ENCODE measurements at regions not wholly inside any gene's neighbourhood (a gene's known extent, or its start where the extent isn't known, plus 50 kb on each side); places are given as distances from the start of the nearest gene placed in this dataset.

GRCh38 chr7:24492576-24492975 lies 80.7 kb upstream of the PALS2 start:
- WGBS (ENCODE audit: insufficient coverage): 60% methylated on average over 1 of the region's 2 CpGs
- Mint-ChIP-seq H3K4me1 (no peaks in the 10 kb centered on the region), H3K27me3 (peaks cover 10 to 11% of the 10 kb centered on the region in 2 donors), H3K9me3 (no peaks in the 10 kb centered on the region), H3K36me3 (no peaks in the 10 kb centered on the region), H3K4me3 (no peak overlapping the region), H3K27ac (no peak overlapping the region)
- ATAC-seq (replicated peaks in 1 of 4) (no peak), DNase-seq (no peak)
- H3K4me1 ChIP-seq (ENCODE audit: control insufficient read depth in 1 of 2, extremely low read depth in 1 of 2, insufficient read depth in 2 of 2, low read length in 2 of 2): no peaks in the 10 kb centered on the region
- no peaks in the 10 kb centered on the region for H3K9me3 ChIP-seq
- no peaks in the 10 kb centered on the region for H3K36me3 ChIP-seq (ENCODE audit: control insufficient read depth in 2 of 2, extremely low read depth in 1 of 2, insufficient read depth in 1 of 2, low read length in 1 of 2)
- POLR2A ChIA-PET: interaction anchor here in 1 of 2 donors (0.7 kb wide), 1 partner anchor 616 kb away, joined by 3 read pairs; no protein-coding TSS in a partner anchor
- H3K27me3 ChIP-seq (replicated peaks in 1 of 2; ENCODE audit: control insufficient read depth in 2 of 2, extremely low read depth in 1 of 2, insufficient read depth in 2 of 2, low read length in 1 of 2): peaks cover 0 to 2% of the 10 kb centered on the region in 2 experiments
- no peak overlapping the region for H3K4me3 ChIP-seq (ENCODE audit: control insufficient read depth in 1 of 2, extremely low read depth in 1 of 2, low read length in 1 of 2)
- H3K27ac ChIP-seq (ENCODE audit: low read length): no peak overlapping the region
- CTCF ChIA-PET: no interaction called here

DNA sequence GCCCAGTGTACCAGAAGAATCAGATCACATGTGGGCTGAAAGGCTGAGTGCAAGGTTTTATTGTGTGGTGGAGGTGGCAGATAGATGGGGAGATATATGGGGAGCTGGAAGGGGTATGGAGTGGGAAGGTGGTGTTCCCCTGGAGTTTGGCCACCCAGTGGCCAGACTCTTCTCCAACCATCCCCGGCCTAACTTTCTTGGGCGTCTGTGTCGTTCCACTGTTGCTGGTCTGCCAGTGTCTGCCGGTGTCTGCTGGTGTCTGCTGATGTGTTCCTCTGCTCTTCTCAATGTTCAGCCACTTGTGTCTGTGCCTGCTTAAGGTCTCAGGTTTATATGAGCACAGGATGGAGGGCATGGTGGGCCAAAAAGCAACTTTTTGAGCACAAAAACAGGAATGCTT lies 78.4 kb upstream of the PALS2 start:
- DNase-seq (no peak), ATAC-seq (replicated peaks in 1 of 4) (no peak)
- H3K27ac Mint-ChIP-seq: no peak overlapping the region
- Histone ChIP-seq H3K27ac (ENCODE audit: low read length) (no peak overlapping the region), H3K9me3 (no peaks in the 10 kb centered on the region), H3K4me1 (ENCODE audit: control insufficient read depth in 1 of 2, extremely low read depth in 1 of 2, insufficient read depth in 2 of 2, low read length in 2 of 2) (no peaks in the 10 kb centered on the region), H3K36me3 (ENCODE audit: control insufficient read depth in 2 of 2, extremely low read depth in 1 of 2, insufficient read depth in 1 of 2, low read length in 1 of 2) (no peaks in the 10 kb centered on the region), H3K27me3 (replicated peaks in 1 of 2; ENCODE audit: control insufficient read depth in 2 of 2, extremely low read depth in 1 of 2, insufficient read depth in 2 of 2, low read length in 1 of 2) (peaks cover 0 to 2% of the 10 kb centered on the region in 2 experiments), H3K4me3 (ENCODE audit: control insufficient read depth in 1 of 2, extremely low read depth in 1 of 2, low read length in 1 of 2) (no peak overlapping the region)
- CTCF ChIA-PET: no interaction called here
- no peaks in the 10 kb centered on the region for H3K9me3 Mint-ChIP-seq
- POLR2A ChIA-PET: no interaction called here
- peaks cover 10 to 12% of the 10 kb centered on the region in 2 donors for H3K27me3 Mint-ChIP-seq
- 96% methylated on average over 4 of the region's 4 CpGs for WGBS (ENCODE audit: insufficient coverage)
- no peaks in the 10 kb centered on the region for H3K36me3 Mint-ChIP-seq
- H3K4me1 Mint-ChIP-seq: no peaks in the 10 kb centered on the region
- no peak overlapping the region for H3K4me3 Mint-ChIP-seq

DNA sequence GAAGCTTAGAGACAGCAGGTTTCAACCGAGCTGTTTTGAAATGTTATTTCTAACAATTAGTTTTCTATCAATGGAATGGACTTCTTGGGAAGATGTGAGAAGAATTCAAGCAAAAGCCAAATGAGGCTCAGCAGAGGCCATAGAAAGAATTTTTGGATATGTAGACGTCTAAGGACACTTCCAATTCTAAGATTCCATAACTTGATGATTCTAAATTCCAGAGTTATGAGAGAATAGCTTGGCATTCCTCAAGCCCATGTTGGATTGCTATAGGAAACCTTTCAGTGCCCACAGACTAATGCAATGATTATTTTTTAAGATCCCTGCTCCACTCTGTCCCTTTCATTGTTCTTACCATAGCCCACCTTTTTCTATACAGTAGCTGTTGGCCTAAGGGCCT lies 77.2 kb upstream of the PALS2 start:
- Mint-ChIP-seq H3K27ac (no peak overlapping the region), H3K27me3 (peaks cover 5 to 14% of the 10 kb centered on the region in 2 donors)

DNA sequence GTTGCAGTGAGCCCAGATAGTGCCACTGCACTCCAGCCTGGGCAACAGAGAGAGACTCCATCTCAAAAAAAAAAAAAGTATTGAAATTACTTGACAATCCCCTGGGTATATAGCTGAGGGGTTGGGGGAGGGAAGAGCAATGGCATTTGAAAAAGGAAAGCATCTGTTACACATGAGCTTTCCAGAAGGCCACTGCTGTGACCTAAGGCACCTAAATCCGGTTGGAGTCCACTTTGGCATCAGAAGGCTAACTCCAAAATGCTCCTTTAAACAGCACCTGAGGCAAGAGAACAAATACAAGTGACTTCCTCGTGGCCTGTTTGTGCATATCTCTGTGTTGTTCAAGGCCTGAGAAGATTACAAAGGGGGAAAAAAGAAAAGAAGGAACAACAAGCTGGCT lies 74.8 kb upstream of the PALS2 start:
- Histone ChIP-seq H3K27me3 (replicated peaks in 1 of 2; ENCODE audit: control insufficient read depth in 2 of 2, extremely low read depth in 1 of 2, insufficient read depth in 2 of 2, low read length in 1 of 2) (no peaks in the 10 kb centered on the region), H3K27ac (ENCODE audit: low read length) (no peak overlapping the region), H3K9me3 (no peaks in the 10 kb centered on the region), H3K4me3 (ENCODE audit: control insufficient read depth in 1 of 2, extremely low read depth in 1 of 2, low read length in 1 of 2) (no peak overlapping the region), H3K36me3 (ENCODE audit: control insufficient read depth in 2 of 2, extremely low read depth in 1 of 2, insufficient read depth in 1 of 2, low read length in 1 of 2) (no peaks in the 10 kb centered on the region), H3K4me1 (ENCODE audit: control insufficient read depth in 1 of 2, extremely low read depth in 1 of 2, insufficient read depth in 2 of 2, low read length in 2 of 2) (no peaks in the 10 kb centered on the region)
- ChIA-PET POLR2A (no interaction called here), CTCF (interaction anchor here in 1 of 2 donors (0.7 kb wide), 1 partner anchor 21 kb away, joined by 3 read pairs; no protein-coding TSS in a partner anchor)
- Mint-ChIP-seq H3K27me3 (peaks cover 0 to 13% of the 10 kb centered on the region in 2 donors), H3K9me3 (no peaks in the 10 kb centered on the region), H3K27ac (no peak overlapping the region), H3K4me1 (no peaks in the 10 kb centered on the region), H3K4me3 (no peak overlapping the region), H3K36me3 (no peaks in the 10 kb centered on the region)
- DNase-seq (no peak), ATAC-seq (replicated peaks in 1 of 4) (no peak)
- WGBS (ENCODE audit: insufficient coverage): no CpG with 5 or more reads among the region's 2 CpGs

More for the DNA sequence above, 77.2 kb upstream of the PALS2 start:
- Histone ChIP-seq H3K4me3 (ENCODE audit: control insufficient read depth in 1 of 2, extremely low read depth in 1 of 2, low read length in 1 of 2) (no peak overlapping the region), H3K27me3 (replicated peaks in 1 of 2; ENCODE audit: control insufficient read depth in 2 of 2, extremely low read depth in 1 of 2, insufficient read depth in 2 of 2, low read length in 1 of 2) (no peaks in the 10 kb centered on the region), H3K36me3 (ENCODE audit: control insufficient read depth in 2 of 2, extremely low read depth in 1 of 2, insufficient read depth in 1 of 2, low read length in 1 of 2) (no peaks in the 10 kb centered on the region), H3K4me1 (ENCODE audit: control insufficient read depth in 1 of 2, extremely low read depth in 1 of 2, insufficient read depth in 2 of 2, low read length in 2 of 2) (no peaks in the 10 kb centered on the region), H3K9me3 (no peaks in the 10 kb centered on the region), H3K27ac (ENCODE audit: low read length) (no peak overlapping the region)
- Mint-ChIP-seq H3K4me1 (no peaks in the 10 kb centered on the region), H3K9me3 (no peaks in the 10 kb centered on the region), H3K4me3 (no peak overlapping the region), H3K36me3 (no peaks in the 10 kb centered on the region)
- POLR2A ChIA-PET: no interaction called here
- WGBS (ENCODE audit: insufficient coverage): no CpG with 5 or more reads among the region's 2 CpGs
- CTCF ChIA-PET: no interaction called here
- no peak for DNase-seq
- ATAC-seq (replicated peaks in 1 of 4): no peak

- ChIA-PET CTCF (no interaction called here), POLR2A (interaction anchor here in 1 of 2 donors (0.6 to 0.7 kb wide), 2 partner anchors 20 to 290 kb away, joined by 6 to 10 read pairs; no protein-coding TSS in a partner anchor)
- no peaks in the 10 kb centered on the region for H3K36me3 ChIP-seq (ENCODE audit: control insufficient read depth in 2 of 2, extremely low read depth in 1 of 2, insufficient read depth in 1 of 2, low read length in 1 of 2)
- H3K36me3 Mint-ChIP-seq: no peaks in the 10 kb centered on the region
- no peak for ATAC-seq (replicated peaks in 1 of 4)
- H3K27me3 ChIP-seq (replicated peaks in 1 of 2; ENCODE audit: control insufficient read depth in 2 of 2, extremely low read depth in 1 of 2, insufficient read depth in 2 of 2, low read length in 1 of 2): no peaks in the 10 kb centered on the region
- no peaks in the 10 kb centered on the region for H3K4me1 Mint-ChIP-seq
- no peaks in the 10 kb centered on the region for H3K4me1 ChIP-seq (ENCODE audit: control insufficient read depth in 1 of 2, extremely low read depth in 1 of 2, insufficient read depth in 2 of 2, low read length in 2 of 2)
- no peaks in the 10 kb centered on the region for H3K9me3 Mint-ChIP-seq
- no peak for DNase-seq
- H3K27me3 Mint-ChIP-seq: peaks cover 0 to 13% of the 10 kb centered on the region in 2 donors
- no peaks in the 10 kb centered on the region for H3K9me3 ChIP-seq
- WGBS (ENCODE audit: insufficient coverage): 94% methylated on average over 2 of the region's 2 CpGs
- no peak overlapping the region for H3K27ac Mint-ChIP-seq
- H3K4me3 ChIP-seq (ENCODE audit: control insufficient read depth in 1 of 2, extremely low read depth in 1 of 2, low read length in 1 of 2): no peak overlapping the region
- no peak overlapping the region for H3K4me3 Mint-ChIP-seq
- no peak overlapping the region for H3K27ac ChIP-seq (ENCODE audit: low read length)
Observed at GRCh38 chr7:24499871-24500270, 73.4 kb upstream of the PALS2 start.

DNA sequence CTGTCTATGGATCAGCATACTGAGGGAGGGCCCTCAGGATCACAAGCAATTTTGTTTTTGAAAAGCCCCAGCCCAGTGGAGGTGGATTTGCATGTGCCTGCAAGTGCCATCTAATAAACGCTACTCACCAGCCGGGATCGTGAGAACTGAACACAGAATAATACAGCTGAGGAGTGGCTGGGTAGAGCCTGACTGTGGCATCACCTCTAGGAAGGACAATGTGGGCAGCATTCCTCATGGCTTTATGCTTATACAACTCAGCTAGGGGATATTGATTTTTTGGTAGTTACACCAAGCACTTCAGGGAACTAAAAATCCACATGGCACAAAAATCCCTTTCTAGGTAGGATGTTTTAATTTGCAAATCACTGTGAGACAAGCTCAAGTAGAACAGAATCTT lies 72.7 kb upstream of the PALS2 start:
- Histone ChIP-seq H3K4me1 (ENCODE audit: control insufficient read depth in 1 of 2, extremely low read depth in 1 of 2, insufficient read depth in 2 of 2, low read length in 2 of 2) (no peaks in the 10 kb centered on the region), H3K4me3 (ENCODE audit: control insufficient read depth in 1 of 2, extremely low read depth in 1 of 2, low read length in 1 of 2) (no peak overlapping the region), H3K9me3 (no peaks in the 10 kb centered on the region), H3K27ac (ENCODE audit: low read length) (no peak overlapping the region), H3K27me3 (replicated peaks in 1 of 2; ENCODE audit: control insufficient read depth in 2 of 2, extremely low read depth in 1 of 2, insufficient read depth in 2 of 2, low read length in 1 of 2) (no peaks in the 10 kb centered on the region), H3K36me3 (ENCODE audit: control insufficient read depth in 2 of 2, extremely low read depth in 1 of 2, insufficient read depth in 1 of 2, low read length in 1 of 2) (no peaks in the 10 kb centered on the region)
- WGBS (ENCODE audit: insufficient coverage): 100% methylated on average over 3 of the region's 3 CpGs
- Mint-ChIP-seq H3K27me3 (peaks cover 0 to 13% of the 10 kb centered on the region in 2 donors), H3K4me1 (no peaks in the 10 kb centered on the region), H3K27ac (no peak overlapping the region), H3K4me3 (no peak overlapping the region), H3K9me3 (no peaks in the 10 kb centered on the region), H3K36me3 (no peaks in the 10 kb centered on the region)
- no peak for DNase-seq
- POLR2A ChIA-PET: interaction anchor here in 1 of 2 donors (0.5 kb wide), 1 partner anchor 1318 kb away, joined by 6 read pairs; no protein-coding TSS in a partner anchor
- CTCF ChIA-PET: no interaction called here
- no peak for ATAC-seq (replicated peaks in 1 of 4)

GRCh38 chr7:24501009-24501408 lies 72.2 kb upstream of the PALS2 start:
- ChIA-PET POLR2A (interaction anchor here in 1 of 2 donors (0.5 kb wide), 1 partner anchor 1318 kb away, joined by 6 read pairs; no protein-coding TSS in a partner anchor), CTCF (no interaction called here)
- Mint-ChIP-seq H3K36me3 (no peaks in the 10 kb centered on the region), H3K4me1 (no peaks in the 10 kb centered on the region), H3K27me3 (peaks cover 0 to 14% of the 10 kb centered on the region in 2 donors), H3K4me3 (no peak overlapping the region), H3K27ac (no peak overlapping the region), H3K9me3 (no peaks in the 10 kb centered on the region)
- H3K27ac ChIP-seq (ENCODE audit: low read length): no peak overlapping the region
- H3K9me3 ChIP-seq: no peaks in the 10 kb centered on the region
- no peak for ATAC-seq (replicated peaks in 1 of 4)
- no peak overlapping the region for H3K4me3 ChIP-seq (ENCODE audit: control insufficient read depth in 1 of 2, extremely low read depth in 1 of 2, low read length in 1 of 2)
- H3K4me1 ChIP-seq (ENCODE audit: control insufficient read depth in 1 of 2, extremely low read depth in 1 of 2, insufficient read depth in 2 of 2, low read length in 2 of 2): no peaks in the 10 kb centered on the region
- no peak for DNase-seq
- H3K36me3 ChIP-seq (ENCODE audit: control insufficient read depth in 2 of 2, extremely low read depth in 1 of 2, insufficient read depth in 1 of 2, low read length in 1 of 2): no peaks in the 10 kb centered on the region
- WGBS (ENCODE audit: insufficient coverage): 86% methylated on average over 4 of the region's 7 CpGs
- H3K27me3 ChIP-seq (replicated peaks in 1 of 2; ENCODE audit: control insufficient read depth in 2 of 2, extremely low read depth in 1 of 2, insufficient read depth in 2 of 2, low read length in 1 of 2): no peaks in the 10 kb centered on the region

All from T-cell (primary cell).